T47D (cell line): ENCODE measurements at regions not wholly inside any gene's neighbourhood (a gene's known extent, or its start where the extent isn't known, plus 50 kb on each side); places are given as distances from the start of the nearest gene placed in this dataset.
"Not testable (repeated sequence)": the region's sequence is repeated elsewhere in the genome, so short reads cannot be mapped to it uniquely, and the experiment has no call there.

ENCODE experiments used
- DNase-seq, 2 experiments: peaks; one replicate each; pipeline versions ENCODE4 v3.0.0 to v3.0.0-alpha.2; 2011 to 2012; ENCODE audit warnings: low read depth in 1 of 2, low spot score in 1 of 2
- JUND ChIP-seq: IDR thresholded peaks from 2 replicates; pipeline ENCODE4 v1.6.1; 2012; ENCODE audit warnings: low read depth
- in situ Hi-C: cut with HindIII; loops from 2 replicates; pipeline ENCODE4 v1.10.0; 2016; ENCODE audit warnings: low sequenced_read_pairs, low pct_unique_long_range_greater_than_20kb

DNA sequence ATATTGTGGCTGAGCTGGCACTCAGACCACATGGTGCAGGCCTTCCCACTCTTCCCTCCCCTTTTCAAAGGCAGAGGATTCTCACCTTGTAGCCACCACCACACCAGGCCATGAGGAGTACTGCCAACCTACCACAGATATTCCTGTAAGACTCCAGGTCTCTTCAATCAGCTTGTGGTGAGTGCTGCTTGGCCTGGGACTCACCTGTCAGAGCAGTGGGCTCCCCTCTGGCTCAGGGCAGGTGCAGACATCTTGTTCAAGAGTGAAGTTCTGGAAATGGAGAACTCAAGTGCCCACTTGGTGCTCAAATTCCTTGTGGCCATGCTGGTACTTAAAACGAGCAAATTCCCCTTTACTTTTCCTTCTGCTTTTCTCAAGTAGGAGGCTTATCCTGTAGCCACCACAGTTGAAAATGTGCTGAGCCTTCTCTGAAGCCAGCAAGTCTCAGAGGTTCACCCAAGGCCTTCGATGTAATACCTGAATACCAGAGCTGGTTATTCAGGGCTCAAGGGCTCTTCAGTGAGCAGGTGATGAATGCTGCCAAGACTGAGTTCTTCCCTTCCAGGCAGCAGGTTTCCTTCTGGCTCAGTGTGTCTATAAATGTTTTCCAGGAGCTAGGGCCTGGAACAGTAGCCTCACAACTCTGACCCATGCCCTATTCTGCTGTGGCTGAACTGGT, 212.9 kb downstream of the TEX13C start:
- no peak for TF ChIP-seq JUND
- in situ Hi-C loops = no loop called here
- no peak for DNase-seq

DNA sequence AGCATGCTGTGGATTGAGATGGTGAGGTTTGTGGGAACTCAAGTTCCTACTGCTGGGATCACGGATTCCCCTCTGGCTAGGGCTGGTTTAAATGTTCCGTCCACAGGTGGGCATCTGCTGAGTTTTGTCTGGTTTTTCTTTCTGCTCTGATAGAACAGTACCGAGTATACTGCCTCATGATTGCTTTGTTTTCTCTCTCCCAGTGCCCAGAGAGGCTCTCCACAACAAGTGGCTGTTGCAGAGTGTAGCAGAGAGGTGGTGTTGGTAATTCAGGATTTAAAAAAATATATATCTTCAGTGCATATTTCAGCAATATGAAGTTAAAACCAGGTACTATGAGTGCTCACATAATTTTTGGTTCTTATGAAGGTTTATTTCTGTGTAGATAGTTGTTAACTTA, 213.7 kb downstream of the TEX13C start:
- in situ Hi-C loops = no loop called here
- TF ChIP-seq JUND = no peak
- DNase-seq = no peak

DNA sequence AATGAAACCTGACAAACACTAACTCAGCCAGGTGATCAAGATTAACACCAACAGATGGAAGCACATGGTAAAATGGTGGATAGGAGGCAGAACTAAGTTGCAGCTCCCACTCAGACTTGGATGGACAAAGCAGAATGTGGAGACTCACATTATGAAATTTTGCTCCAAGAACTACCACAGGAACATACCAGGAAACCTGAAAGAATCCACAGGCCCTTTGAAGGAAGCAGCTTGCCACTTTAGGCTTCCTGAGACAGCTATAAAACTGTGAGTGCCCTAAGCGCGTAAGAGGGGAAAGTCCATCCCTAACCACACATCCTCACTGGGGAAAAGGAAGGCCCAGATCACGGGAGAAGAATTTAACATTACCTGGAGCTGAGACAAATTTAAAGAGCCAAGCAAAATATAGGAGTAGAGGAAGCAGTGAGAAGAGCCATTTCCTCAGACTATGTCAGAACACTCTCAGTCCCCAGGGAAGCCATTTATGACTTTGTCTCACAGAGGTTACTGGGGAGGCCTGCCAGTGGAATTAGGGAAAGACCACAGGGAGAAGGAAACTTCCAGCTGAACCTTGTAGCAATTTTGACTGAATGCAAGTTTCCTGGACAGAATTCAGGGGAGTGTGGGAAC, 224.5 kb downstream of the TEX13C start:
- no peak for TF ChIP-seq JUND
- DNase-seq = no peak
- in situ Hi-C loops = no loop called here

DNA sequence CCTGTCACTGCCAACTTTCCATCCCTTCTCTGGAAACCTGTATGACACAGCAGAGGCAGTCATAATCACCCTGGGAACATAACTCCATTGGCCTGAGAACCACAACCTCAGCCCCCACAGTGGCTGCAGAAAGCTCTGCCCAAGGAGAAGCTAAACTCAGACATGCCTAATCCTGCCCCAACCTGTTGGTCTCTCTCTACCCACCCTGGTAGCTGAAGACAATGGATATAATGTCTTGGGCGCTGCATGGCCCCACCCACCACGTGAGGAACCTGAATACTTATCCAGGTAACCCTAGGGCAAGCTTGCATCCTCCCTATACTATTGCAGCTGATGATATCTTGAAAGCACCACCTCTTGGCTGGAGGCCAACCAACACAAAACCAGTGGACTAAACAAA, 225.2 kb downstream of the TEX13C start:
- in situ Hi-C loops = no loop called here
- DNase-seq = no peak
- no peak for TF ChIP-seq JUND

DNA sequence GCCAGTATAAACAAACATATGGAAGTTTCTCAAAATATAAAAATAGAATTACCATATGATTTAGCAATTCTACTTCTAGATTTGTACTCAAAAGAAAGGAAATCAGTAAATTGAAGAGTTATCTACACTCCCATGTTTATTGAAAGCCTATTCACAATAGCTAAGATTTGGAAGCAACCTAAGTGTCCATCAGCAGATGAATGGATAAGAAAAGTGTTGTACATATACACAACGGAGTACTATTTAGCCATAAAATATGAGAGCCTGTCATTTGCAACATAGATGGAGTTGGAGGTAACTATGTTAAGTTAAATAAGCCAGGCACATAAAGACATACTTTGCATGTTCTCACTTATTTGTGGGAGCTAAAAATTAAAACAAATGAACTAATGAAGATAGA, 257.8 kb downstream of the TEX13C start:
- DNase-seq = no peak
- in situ Hi-C loops = no loop called here
- no peak for TF ChIP-seq JUND

DNA sequence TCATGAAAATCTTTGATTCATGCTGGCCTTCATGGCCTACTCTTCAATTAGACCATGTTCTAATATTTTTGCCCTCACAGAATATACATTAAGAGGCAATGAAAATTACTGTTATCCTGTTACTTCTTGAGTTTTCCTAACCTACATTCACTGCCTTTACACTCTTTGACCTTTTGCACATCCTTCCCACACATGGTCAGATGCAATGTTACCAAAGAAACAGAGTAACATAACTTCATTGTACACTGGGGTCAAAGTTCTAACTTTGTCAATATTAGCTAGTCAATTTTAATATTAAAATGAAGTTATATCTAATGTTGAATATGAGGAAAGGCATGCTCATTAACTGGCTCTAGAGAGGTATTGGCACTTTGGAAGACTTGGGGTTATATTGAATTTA, 284.8 kb downstream of the TEX13C start:
- DNase-seq = no peak
- TF ChIP-seq JUND = no peak
- in situ Hi-C loops = no loop called here

DNA sequence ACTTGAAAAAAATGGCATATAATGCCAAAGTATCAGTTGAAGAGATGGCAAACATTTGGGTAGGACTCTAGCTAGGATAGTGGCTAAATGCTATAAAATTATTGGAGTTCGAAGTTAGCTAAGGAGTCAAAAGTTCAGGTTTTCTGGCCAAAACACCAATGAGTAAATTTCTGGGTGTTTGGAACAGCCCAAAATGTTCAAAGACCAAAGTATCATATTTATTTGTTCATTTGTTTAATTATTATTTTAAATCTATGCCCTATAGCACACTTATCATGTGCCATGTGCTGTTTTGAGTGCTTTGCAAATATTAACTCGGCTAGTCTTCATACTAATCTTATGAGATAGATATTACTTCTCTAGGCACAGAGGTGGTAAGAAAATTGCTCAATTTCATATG, 285.5 kb downstream of the TEX13C start:
- no peak for TF ChIP-seq JUND
- in situ Hi-C loops = no loop called here
- no peak for DNase-seq

DNA sequence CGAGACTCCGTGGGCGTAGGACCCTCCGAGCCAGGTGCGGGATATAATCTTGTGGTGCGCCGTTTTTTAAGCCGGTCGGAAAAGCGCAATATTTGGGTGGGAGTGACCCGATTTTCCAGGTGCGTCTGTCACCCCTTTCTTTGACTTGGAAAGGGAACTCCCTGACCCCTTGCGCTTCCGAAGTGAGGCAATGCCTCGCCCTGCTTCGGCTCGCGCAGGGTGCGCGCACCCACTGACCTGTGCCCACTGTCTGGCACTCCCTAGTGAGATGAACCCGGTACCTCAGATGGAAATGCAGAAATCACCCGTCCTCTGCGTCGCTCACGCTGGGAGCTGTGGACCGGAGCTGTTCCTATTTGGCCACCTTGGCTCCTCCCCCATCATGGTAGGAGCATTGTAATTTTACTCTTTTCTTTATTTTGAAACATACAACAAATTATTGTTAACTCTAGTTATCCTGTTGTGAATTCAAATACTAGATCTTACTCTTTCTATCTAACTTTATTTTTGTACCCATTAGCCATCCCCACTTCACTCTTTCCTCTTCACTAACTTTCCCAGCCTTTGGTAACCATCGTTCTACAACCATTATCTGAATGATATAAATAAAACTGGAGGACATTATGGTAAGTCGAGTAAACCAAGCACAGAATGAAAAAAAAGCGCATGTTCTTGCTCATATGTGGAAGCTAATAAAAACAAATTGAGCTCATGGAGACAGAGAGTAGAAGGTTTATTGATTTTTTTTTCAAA, 295.1 kb downstream of the TEX13C start:
- DNase-seq = peak in 1 of 2 experiments; percentile 0
- in situ Hi-C loops = not testable (repeated sequence)

DNA sequence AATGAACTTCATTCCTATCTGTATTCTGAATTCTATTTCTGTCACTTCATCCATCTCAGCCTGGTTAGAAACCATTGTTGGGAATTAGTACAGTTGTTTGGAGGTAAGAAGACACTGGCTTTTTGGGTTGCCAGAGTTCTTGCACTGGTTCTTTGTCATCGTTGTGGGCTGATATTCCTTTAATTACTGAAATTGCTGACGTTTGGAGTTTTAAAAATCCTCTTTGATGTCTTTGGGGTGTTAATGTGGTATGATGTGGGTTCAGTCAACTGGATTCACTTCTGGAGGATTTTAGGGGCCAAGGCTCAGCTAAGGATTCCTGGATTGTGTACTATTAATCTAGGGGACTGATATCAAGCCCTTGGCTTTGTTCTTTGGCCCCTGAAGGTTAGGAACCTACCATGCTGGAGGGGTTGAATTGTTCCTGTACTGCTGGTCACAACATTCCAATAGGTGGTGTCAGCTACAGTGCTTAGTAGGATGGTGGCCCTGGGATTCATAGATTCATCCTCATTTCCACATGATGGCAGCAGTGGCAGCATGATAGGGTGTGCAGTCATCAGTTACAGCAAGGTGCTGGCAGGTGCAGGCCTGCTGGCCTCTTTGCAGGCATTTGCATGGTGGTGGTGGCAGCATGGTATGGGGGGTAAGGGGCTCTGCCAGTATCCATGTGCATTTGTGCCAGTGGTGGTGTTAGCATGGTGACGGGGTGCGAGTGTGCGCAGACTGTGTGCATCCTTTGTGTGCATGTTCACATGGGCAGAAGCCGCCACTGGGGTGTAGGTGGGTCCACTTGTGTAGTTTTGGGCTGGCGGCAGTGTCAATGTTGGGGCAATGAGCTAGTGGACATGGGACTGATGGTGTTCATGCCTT, 301.3 kb downstream of the TEX13C start:
- in situ Hi-C loops = no loop called here
- no peak for TF ChIP-seq JUND
- DNase-seq = peak in 1 of 2 experiments; percentile 4

DNA sequence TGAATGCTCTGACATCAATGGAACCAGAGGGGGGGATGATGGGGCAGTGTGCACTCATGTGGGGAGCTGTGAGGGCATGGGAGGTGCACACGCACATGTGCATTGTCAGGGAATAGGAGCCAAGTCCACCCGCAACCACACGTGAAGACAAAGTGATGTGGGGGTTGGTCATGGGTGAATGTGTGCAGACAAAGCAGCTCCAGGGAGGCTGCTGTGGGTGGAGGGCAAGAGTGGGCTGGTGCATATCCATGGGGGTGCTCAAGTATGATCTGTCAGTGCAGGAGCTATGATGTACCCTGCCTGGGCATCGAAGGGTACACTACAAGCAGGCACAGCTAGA, 301.9 kb downstream of the TEX13C start:
- no peak for TF ChIP-seq JUND
- in situ Hi-C loops = no loop called here

DNA sequence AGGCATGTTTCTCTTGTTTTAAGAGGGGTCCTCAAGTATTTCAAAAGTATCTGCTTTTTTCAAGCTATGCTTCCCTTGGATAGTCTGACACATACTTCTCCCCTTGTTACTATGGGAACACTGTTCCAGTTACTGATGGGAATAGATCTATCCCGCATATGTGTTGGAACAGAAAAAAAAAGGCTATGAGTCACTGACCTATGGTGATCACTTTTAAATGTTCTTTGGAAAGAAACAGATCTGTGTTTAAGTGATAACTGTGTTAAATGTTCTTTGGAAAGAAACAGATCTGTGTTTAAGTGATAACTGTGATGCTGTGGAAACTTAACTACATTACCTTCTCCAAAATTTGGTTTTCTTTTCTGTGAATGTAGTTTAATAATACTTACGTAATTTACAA, 303.2 kb downstream of the TEX13C start:
- in situ Hi-C loops = no loop called here
- DNase-seq = no peak
- no peak for TF ChIP-seq JUND

More for the DNA sequence above, 301.9 kb downstream of the TEX13C start:
- DNase-seq = no peak

DNA sequence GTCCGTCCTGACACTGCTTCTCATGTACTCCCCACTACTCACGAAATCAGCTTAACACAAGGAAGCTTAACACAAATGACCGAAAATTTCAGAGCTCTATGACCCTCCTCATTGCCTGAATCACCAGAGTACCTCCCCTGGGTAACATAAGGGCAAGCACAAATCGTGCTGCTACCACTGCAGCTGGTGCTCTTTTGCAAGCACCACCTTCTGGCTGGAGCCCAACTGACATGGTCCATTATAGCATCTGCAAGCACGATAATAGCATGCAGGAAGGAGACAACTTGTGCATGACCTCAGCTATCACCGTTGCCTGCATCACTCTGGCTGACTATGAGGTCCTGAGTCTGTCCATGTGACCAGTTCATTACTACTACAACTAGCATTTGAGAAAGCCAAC, 308.0 kb downstream of the TEX13C start:
- no peak for TF ChIP-seq JUND
- in situ Hi-C loops = no loop called here
- DNase-seq = no peak
